ENCODE measurements at regions not wholly inside any gene's neighbourhood (a gene's known extent, or its start where the extent isn't known, plus 50 kb on each side); places are given as distances from the start of the nearest gene placed in this dataset.

DNA sequence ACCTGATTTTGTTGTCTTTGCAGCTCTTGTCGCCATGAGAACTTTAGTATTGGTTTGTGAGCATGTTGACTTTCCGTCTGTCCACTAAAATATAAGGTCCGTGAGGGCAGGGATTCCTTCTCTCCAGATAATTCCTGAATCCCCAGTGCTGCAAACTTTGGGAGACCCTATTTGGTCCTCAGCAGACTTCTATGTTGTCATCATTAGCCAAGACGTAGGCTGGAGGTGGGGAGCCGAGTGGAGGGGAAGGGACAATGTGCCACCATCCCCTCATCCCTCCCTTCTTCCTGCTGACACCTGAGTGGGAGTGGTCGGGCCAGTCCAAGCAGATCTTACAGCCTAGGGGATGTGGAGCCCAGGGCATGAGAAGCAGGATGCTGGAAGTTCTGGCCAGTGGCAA is 690.6 kb downstream of the TBC1D22A start:
- TF ChIP-seq, protein P1, sequence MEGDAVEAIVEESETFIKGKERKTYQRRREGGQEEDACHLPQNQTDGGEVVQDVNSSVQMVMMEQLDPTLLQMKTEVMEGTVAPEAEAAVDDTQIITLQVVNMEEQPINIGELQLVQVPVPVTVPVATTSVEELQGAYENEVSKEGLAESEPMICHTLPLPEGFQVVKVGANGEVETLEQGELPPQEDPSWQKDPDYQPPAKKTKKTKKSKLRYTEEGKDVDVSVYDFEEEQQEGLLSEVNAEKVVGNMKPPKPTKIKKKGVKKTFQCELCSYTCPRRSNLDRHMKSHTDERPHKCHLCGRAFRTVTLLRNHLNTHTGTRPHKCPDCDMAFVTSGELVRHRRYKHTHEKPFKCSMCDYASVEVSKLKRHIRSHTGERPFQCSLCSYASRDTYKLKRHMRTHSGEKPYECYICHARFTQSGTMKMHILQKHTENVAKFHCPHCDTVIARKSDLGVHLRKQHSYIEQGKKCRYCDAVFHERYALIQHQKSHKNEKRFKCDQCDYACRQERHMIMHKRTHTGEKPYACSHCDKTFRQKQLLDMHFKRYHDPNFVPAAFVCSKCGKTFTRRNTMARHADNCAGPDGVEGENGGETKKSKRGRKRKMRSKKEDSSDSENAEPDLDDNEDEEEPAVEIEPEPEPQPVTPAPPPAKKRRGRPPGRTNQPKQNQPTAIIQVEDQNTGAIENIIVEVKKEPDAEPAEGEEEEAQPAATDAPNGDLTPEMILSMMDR (IDR thresholded peaks at IDR 0.05) = no peak
- TF ChIP-seq EP300 (IDR thresholded peaks at IDR 0.05) = no peak
